Loucy (cell line): ENCODE measurements at regions not wholly inside any gene's neighbourhood (a gene's known extent, or its start where the extent isn't known, plus 50 kb on each side); places are given as distances from the start of the nearest gene placed in this dataset.

Source experiments
- H2AFZ ChIP-seq: fragments of 200-600 bp; sonication (generic); 2 replicates; pipeline ENCODE4 v1.6.0; 2016; ENCODE audit warnings: antibody characterized with exemption, mild to moderate bottlenecking, low read length, moderate library complexity
- H3F3A ChIP-seq: fragments of 200-600 bp; 2 replicates; pipeline ENCODE4 v1.6.0; 2016; ENCODE audit warnings: antibody characterized with exemption, low read depth, mild to moderate bottlenecking
- H3K27me3 ChIP-seq: fragments of 200-600 bp; sonication (generic); 2 replicates; pipeline ENCODE4 v1.6.1; 2014; ENCODE audit warnings: low read length, mild to moderate bottlenecking; ENCODE audit not compliant: insufficient read depth, poor library complexity, severe bottlenecking
- H3K36me3 ChIP-seq: fragments of 200-600 bp; sonication (generic); 2 replicates; pipeline ENCODE4 v1.6.1; 2016; ENCODE audit warnings: low read length; ENCODE audit not compliant: insufficient read depth
- H3K4me1 ChIP-seq: fragments of 200-600 bp; sonication (generic); 2 replicates; pipeline ENCODE4 v1.5.1; 2014; ENCODE audit warnings: low read length, mild to moderate bottlenecking; ENCODE audit not compliant: insufficient read depth, poor library complexity, severe bottlenecking
- H3K4me2 ChIP-seq: fragments of 200-600 bp; sonication (generic); 2 replicates; pipeline ENCODE4 v1.6.0; 2014; ENCODE audit warnings: antibody characterized with exemption, low read length, low read depth, mild to moderate bottlenecking; ENCODE audit not compliant: poor library complexity, severe bottlenecking
- H3K4me3 ChIP-seq: fragments of 200-600 bp; sonication (generic); 2 replicates; pipeline ENCODE4 v1.5.1; 2014; ENCODE audit warnings: low read length, mild to moderate bottlenecking, mixed read lengths; ENCODE audit not compliant: poor library complexity, severe bottlenecking
- H3K79me2 ChIP-seq: fragments of 200-600 bp; sonication (generic); 2 replicates; pipeline ENCODE4 v1.6.1; 2014; ENCODE audit warnings: low read length; ENCODE audit not compliant: insufficient read depth
- H3K9ac ChIP-seq: fragments of 200-600 bp; sonication (generic); 2 replicates; pipeline ENCODE4 v1.6.0; 2014; ENCODE audit warnings: mild to moderate bottlenecking, low read depth, low read length, moderate library complexity; ENCODE audit not compliant: poor library complexity, severe bottlenecking
- H3K9me2 ChIP-seq: fragments of 200-600 bp; sonication (generic); replicated peaks from 2 replicates; pipeline ENCODE4 v1.6.1; 2016; ENCODE audit warnings: low read depth, low read length, mixed read lengths
- H3K9me3 ChIP-seq: fragments of 200-600 bp; sonication (generic); 2 replicates; pipeline ENCODE4 v1.6.1; 2014; ENCODE audit warnings: mild to moderate bottlenecking, antibody characterized with exemption, low read length, low read depth; ENCODE audit not compliant: insufficient read depth
- H4K20me1 ChIP-seq: fragments of 200-600 bp; sonication (generic); 2 replicates; pipeline ENCODE4 v1.6.0; 2014; ENCODE audit warnings: antibody characterized with exemption, low read length, mild to moderate bottlenecking; ENCODE audit not compliant: insufficient read depth, poor library complexity, severe bottlenecking
- EZH2phosphoT487 ChIP-seq: fragments of 200-600 bp; IDR thresholded peaks from 2 replicates; pipeline ENCODE4 v1.6.1; 2018; ENCODE audit warnings: antibody characterized with exemption, mild to moderate bottlenecking, moderate library complexity, borderline replicate concordance
- TF ChIP-seq, protein P1 (sequence below): fragments of 200-600 bp; sonication (generic); conservative IDR thresholded peaks from 2 replicates; pipeline ENCODE4 v1.5.1; 2014; ENCODE audit warnings: mild to moderate bottlenecking, antibody characterized with exemption, low read length

DNA sequence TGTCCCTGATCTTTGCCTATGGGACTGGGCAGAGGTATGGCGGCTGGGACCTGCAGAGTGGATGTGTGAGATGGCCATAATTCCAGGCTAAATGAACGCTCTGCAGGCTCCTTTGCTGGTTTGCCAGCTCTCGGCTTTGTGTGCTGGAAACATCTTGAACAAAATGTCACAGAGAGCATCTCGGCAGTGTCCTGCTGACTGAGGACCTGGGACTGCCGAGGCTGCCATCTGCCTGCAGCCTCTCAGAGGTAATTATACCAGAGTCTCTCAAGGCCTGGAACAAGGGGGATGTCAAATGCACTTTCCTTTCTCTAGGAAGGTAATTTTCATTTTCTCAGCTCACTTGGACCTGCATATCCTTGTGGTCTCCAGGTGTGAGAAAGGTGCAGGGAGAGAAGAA is 354.2 kb downstream of the PDCD6IP start:
- Histone ChIP-seq H4K20me1 (no peaks in the 10 kb centered on the region), H3K9me2 (no peaks in the 10 kb centered on the region), H3K9me3 (no peaks in the 10 kb centered on the region), H2AFZ (no peak overlapping the region), H3K27me3 (no peaks in the 10 kb centered on the region), H3F3A (no peaks in the 10 kb centered on the region), H3K4me1 (peaks cover 21% of the 10 kb centered on the region), H3K36me3 (no peaks in the 10 kb centered on the region), H3K4me2 (no peak overlapping the region), H3K9ac (no peak overlapping the region), H3K79me2 (no peaks in the 10 kb centered on the region), H3K4me3 (no peak overlapping the region)
- TF ChIP-seq, protein P1, sequence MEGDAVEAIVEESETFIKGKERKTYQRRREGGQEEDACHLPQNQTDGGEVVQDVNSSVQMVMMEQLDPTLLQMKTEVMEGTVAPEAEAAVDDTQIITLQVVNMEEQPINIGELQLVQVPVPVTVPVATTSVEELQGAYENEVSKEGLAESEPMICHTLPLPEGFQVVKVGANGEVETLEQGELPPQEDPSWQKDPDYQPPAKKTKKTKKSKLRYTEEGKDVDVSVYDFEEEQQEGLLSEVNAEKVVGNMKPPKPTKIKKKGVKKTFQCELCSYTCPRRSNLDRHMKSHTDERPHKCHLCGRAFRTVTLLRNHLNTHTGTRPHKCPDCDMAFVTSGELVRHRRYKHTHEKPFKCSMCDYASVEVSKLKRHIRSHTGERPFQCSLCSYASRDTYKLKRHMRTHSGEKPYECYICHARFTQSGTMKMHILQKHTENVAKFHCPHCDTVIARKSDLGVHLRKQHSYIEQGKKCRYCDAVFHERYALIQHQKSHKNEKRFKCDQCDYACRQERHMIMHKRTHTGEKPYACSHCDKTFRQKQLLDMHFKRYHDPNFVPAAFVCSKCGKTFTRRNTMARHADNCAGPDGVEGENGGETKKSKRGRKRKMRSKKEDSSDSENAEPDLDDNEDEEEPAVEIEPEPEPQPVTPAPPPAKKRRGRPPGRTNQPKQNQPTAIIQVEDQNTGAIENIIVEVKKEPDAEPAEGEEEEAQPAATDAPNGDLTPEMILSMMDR: no peak
- no peak for TF ChIP-seq EZH2phosphoT487

DNA sequence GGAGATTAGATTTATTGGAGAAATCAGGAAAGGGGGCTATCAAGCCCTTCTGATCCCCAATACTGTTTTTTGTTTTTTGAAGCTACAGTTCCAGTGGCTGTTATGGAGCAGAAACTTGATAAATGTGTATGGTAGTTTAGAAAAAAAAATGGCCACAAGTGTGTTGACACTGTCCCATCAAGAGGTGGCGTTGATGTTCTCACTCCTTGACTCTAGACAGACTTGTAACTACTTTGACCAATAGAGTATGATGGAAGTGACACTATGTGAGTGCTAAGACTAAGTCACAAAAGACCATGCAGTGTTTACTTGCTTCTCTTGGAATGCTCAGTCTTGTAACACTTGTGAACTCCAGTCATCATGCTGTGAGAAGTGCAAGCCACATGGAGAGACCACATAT is 356.7 kb downstream of the PDCD6IP start:
- peaks cover 12% of the 10 kb centered on the region for H3F3A ChIP-seq

DNA sequence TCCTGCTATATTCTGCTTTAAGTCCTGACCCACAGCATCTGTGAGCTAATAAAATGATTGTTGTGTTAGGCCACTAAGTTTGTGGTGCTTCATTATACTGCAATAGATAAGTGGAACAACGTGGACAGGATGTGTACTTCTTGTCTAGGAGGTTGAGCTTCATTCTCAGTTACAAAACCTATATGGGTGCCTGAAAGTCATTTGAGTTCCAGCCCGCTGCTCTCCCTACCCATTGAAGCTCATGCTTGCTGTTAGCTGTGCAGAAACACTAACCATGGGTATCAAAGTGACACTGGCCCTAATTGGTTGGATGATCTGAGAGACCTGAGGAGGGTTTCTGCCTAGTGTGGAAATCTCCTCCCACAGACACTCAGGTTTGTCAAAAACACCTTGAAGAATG is 357.2 kb downstream of the PDCD6IP start:
- peaks cover 18% of the 10 kb centered on the region for H3F3A ChIP-seq
- H3K4me2 ChIP-seq: no peak overlapping the region
- H4K20me1 ChIP-seq: no peaks in the 10 kb centered on the region
- H2AFZ ChIP-seq: peak overlapping the region; percentile 13; the same call in 1 of the 2 replicates
- H3K79me2 ChIP-seq: no peaks in the 10 kb centered on the region
- TF ChIP-seq, protein P1: no peak
- no peak for TF ChIP-seq EZH2phosphoT487
- H3K27me3 ChIP-seq: no peaks in the 10 kb centered on the region
- H3K9me3 ChIP-seq: no peaks in the 10 kb centered on the region
- no peaks in the 10 kb centered on the region for H3K36me3 ChIP-seq
- no peak overlapping the region for H3K9ac ChIP-seq
- peaks cover 40% of the 10 kb centered on the region for H3K4me1 ChIP-seq
- H3K4me3 ChIP-seq: no peak overlapping the region
- H3K9me2 ChIP-seq: no peaks in the 10 kb centered on the region

More for the DNA sequence above, 356.7 kb downstream of the PDCD6IP start:
- H3K27me3 ChIP-seq: no peaks in the 10 kb centered on the region
- peaks cover 34% of the 10 kb centered on the region for H3K4me1 ChIP-seq
- TF ChIP-seq, protein P1: no peak
- no peak for TF ChIP-seq EZH2phosphoT487
- no peaks in the 10 kb centered on the region for H3K9me3 ChIP-seq
- peak overlapping the region; percentile 13; the same call in 1 of the 2 replicates for H2AFZ ChIP-seq
- H3K4me2 ChIP-seq: no peak overlapping the region
- H3K9me2 ChIP-seq: no peaks in the 10 kb centered on the region
- H3K4me3 ChIP-seq: no peak overlapping the region
- H3K36me3 ChIP-seq: no peaks in the 10 kb centered on the region
- H3K9ac ChIP-seq: no peak overlapping the region
- H3K79me2 ChIP-seq: no peaks in the 10 kb centered on the region
- H4K20me1 ChIP-seq: no peaks in the 10 kb centered on the region
